Kidney (tissue), 13 donors: ENCODE measurements at regions not wholly inside any gene's neighbourhood (a gene's known extent, or its start where the extent isn't known, plus 50 kb on each side); places are given as distances from the start of the nearest gene placed in this dataset.

Experiments used
- DNase-seq, 5 donors: peaks; one replicate each; pipeline ENCODE4 v3.0.0-alpha.2; 2013 to 2020
- FAIRE-seq: peaks from 2 replicates; lab custom pipeline; 2012; peaks lifted over from hg19 to GRCh38; lab: Jason Lieb, UNC
- H3K27ac ChIP-seq, 2 donors: one replicate each; pipeline ENCODE4 v1.7.0; 2013; ENCODE audit warnings: low read depth in 2 of 2, low read length in 2 of 2, inconsistent platforms in 1 of 2
- H3K27me3 ChIP-seq: one replicate; pipeline ENCODE4 v1.7.1; 2013; ENCODE audit warnings: low read length, inconsistent platforms; ENCODE audit not compliant: control insufficient read depth, insufficient read depth
- H3K36me3 ChIP-seq, 3 donors: one replicate each; pipeline versions ENCODE4 v1.7.0 to v1.7.1; 2013; ENCODE audit warnings: low read length in 3 of 3, control low read depth in 1 of 3, inconsistent platforms in 1 of 3; ENCODE audit not compliant: insufficient read depth in 3 of 3, control insufficient read depth in 2 of 3
- H3K4me1 ChIP-seq, 3 donors: one replicate each; pipeline versions ENCODE4 v1.7.0 to v1.7.1; 2013; ENCODE audit warnings: low read length in 3 of 3, inconsistent platforms in 1 of 3, low read depth in 1 of 3; ENCODE audit not compliant: control insufficient read depth in 2 of 3, insufficient read depth in 2 of 3
- H3K4me3 ChIP-seq, 3 donors: one replicate each; pipeline versions ENCODE4 v1.7.0 to v1.8.1; 2013; ENCODE audit warnings: low read length in 3 of 3, control low read depth in 1 of 3, inconsistent platforms in 1 of 3
- H3K9ac ChIP-seq, 3 donors: one replicate each; pipeline versions ENCODE4 v1.7.0 to v1.7.1; 2013; ENCODE audit warnings: low read length in 3 of 3, control low read depth in 1 of 3, inconsistent platforms in 1 of 3
- H3K9me3 ChIP-seq, 3 donors: one replicate each; pipeline versions ENCODE4 v1.7.0 to v1.7.1; 2013; ENCODE audit warnings: low read length in 3 of 3, control low read depth in 1 of 3, inconsistent platforms in 1 of 3; ENCODE audit not compliant: control insufficient read depth in 2 of 3, insufficient read depth in 1 of 3
- intact Hi-C: fragments of 100-400 bp; cut with DNase I; formaldehyde crosslinking; loops from one replicate; pipeline ENCODE4 v1.11.1; 2022
- TF ChIP-seq, protein P1 (sequence below): IDR thresholded peaks from 3 replicates; pipeline ENCODE4 v1.5.1; 2012; ENCODE audit warnings: mild to moderate bottlenecking, moderate library complexity, borderline replicate concordance; ENCODE audit not compliant: insufficient read depth; ENCODE audit errors: extremely low read depth
- donor health status: control.
- donor health status: control.
- donor health status: control.
- donor health status: control.
- donor health status: control.
- donor health status: DM: yes; HTN: yes; CAD: no.
- donor health status: Normal renal cell carcinoma (clear cell type).

GRCh38 chr7:27367933-27368549 lies 125.4 kb downstream of the EVX1 start:
- DNase-seq = no peak
- TF ChIP-seq, protein P1, sequence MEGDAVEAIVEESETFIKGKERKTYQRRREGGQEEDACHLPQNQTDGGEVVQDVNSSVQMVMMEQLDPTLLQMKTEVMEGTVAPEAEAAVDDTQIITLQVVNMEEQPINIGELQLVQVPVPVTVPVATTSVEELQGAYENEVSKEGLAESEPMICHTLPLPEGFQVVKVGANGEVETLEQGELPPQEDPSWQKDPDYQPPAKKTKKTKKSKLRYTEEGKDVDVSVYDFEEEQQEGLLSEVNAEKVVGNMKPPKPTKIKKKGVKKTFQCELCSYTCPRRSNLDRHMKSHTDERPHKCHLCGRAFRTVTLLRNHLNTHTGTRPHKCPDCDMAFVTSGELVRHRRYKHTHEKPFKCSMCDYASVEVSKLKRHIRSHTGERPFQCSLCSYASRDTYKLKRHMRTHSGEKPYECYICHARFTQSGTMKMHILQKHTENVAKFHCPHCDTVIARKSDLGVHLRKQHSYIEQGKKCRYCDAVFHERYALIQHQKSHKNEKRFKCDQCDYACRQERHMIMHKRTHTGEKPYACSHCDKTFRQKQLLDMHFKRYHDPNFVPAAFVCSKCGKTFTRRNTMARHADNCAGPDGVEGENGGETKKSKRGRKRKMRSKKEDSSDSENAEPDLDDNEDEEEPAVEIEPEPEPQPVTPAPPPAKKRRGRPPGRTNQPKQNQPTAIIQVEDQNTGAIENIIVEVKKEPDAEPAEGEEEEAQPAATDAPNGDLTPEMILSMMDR = no peak
- Histone ChIP-seq H3K4me3 (no peak overlapping the region), H3K4me1 (no peaks in the 10 kb centered on the region), H3K9ac (no peak overlapping the region), H3K36me3 (no peaks in the 10 kb centered on the region), H3K27me3 (no peaks in the 10 kb centered on the region), H3K9me3 (peaks cover 0 to 3% (median 0%) of the 10 kb centered on the region in 3 donors), H3K27ac (no peak overlapping the region)
- FAIRE-seq = no peak
- intact Hi-C loops = no loop called here

DNA sequence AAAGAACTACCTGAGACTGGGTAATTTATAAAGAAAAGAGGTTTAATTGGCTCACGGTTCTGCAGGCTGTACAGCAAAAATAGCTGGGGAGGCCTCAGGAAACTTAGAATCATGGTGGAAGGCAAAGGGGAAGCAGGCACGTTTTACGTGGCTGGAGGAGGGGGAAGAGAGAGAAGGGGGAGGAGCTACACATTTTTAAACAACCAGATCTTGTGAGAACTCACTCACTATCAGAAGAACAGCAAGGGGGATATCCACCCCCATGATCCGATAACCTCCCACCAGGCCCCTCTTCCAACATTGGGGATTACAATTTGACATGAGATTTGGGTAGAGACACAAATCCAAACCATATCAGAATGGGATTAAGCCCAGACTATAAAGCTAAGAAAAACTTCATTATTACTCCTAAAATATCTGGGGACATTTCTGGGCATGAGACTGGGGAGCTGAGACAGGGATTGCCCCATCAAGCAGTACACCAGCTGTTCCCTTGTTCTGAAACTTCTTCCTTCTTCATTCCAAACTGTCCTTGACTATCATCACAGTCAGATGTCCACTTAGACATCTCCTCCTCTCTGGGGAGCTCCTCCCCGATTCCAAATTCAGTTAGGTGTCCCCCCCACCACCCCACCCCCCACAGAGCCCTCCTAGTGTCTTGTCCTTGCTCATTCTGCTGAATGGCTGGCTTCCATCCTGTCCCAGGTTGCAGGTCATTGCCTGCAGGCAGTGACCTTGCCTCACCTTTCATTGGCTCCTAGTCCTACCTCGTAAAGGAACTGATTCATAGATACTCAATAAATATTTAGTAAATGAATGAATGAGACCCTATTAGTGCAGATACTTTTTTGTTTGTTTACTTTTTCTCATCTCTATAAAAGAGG lies 132.6 kb downstream of the EVX1 start:
- intact Hi-C loops = no loop called here
- Histone ChIP-seq H3K9ac (no peak overlapping the region), H3K9me3 (no peaks in the 10 kb centered on the region), H3K27ac (no peak overlapping the region), H3K36me3 (no peaks in the 10 kb centered on the region), H3K4me1 (no peaks in the 10 kb centered on the region), H3K27me3 (no peaks in the 10 kb centered on the region), H3K4me3 (no peak overlapping the region)
- DNase-seq (no peak), FAIRE-seq (no peak)
- TF ChIP-seq, protein P1 = no peak

DNA sequence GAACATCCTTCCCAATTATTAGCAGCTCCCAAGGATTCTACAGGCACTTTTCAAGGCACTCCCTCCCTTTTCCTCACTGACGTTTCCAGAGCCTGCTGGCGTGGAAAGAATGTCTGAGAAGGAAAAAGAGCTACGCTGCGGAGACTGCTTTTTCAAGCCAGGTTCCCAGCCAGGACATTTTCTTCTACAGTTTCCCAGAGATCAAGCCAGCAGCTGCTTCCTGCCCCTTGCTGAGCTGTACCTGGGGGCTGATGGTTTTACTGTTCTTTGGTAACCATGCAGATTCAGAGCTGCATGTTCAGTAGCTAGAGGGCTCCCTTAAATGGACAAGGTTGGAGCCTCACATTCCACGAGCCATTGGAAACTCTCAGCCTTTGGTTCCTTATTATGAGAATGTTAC lies 133.4 kb downstream of the EVX1 start:
- DNase-seq = peak in 1 of 5 donors; percentile 33
- H3K9ac ChIP-seq = no peak overlapping the region
- H3K4me3 ChIP-seq = no peak overlapping the region
- H3K4me1 ChIP-seq = no peaks in the 10 kb centered on the region
- no peak overlapping the region for H3K27ac ChIP-seq
- no peak for FAIRE-seq
- H3K27me3 ChIP-seq = no peaks in the 10 kb centered on the region
- H3K9me3 ChIP-seq = no peaks in the 10 kb centered on the region
- H3K36me3 ChIP-seq = no peaks in the 10 kb centered on the region
- TF ChIP-seq, protein P1 = no peak
- intact Hi-C loops = no loop called here
